HepG2 (cell line): ENCODE measurements at regions not wholly inside any gene's neighbourhood (a gene's known extent, or its start where the extent isn't known, plus 50 kb on each side); places are given as distances from the start of the nearest gene placed in this dataset.
A peak's percentile ranks its signal among the peaks of the same experiment; 100 is the strongest.

Experiments used
- ATAC-seq: fragments of 200-7000 bp; cut with Tn5 transposase; 3 replicates; pipeline ENCODE4 v1.9.1; 2020; ENCODE audit warnings: mild to moderate bottlenecking, moderate library complexity
- BruUV-seq: library from RNA; stranded (reverse); fragments of 400-500 nt; replicated peaks from 2 replicates; lab custom pipeline; 2021; lab: Mats Ljungman, UMichigan
- CTCF ChIA-PET: fragments of 300-600 bp; formaldehyde crosslinking; extraction: SDS; loops from one replicate; lab custom pipeline; 2021; ENCODE audit warnings: low total read pairs, inconsistent platforms, low intra/inter-chr PET ratio; lab: Yijun Ruan, JAX
- POLR2A ChIA-PET: fragments of 350-600 bp; sonication (Branson Sonifier 250); formaldehyde crosslinking; loops from one replicate; lab custom pipeline; 2020; ENCODE audit warnings: antibody characterized with exemption, inconsistent platforms; lab: Yijun Ruan, JAX
- DNase-seq: peaks from one replicate; pipeline ENCODE4 v3.0.0-alpha.2; 2015; ENCODE audit warnings: low spot score
- FAIRE-seq: peaks from 3 replicates; lab custom pipeline; 2011; peaks lifted over from hg19 to GRCh38; lab: Jason Lieb, UNC
- H2AFZ ChIP-seq: one replicate; pipeline ENCODE4 v1.6.1; 2011; ENCODE audit warnings: low read length, inconsistent platforms
- H3K27ac ChIP-seq: fragments of 300-600 bp; 3 replicates; pipeline ENCODE4 v1.8.0; 2011; ENCODE audit warnings: mixed run types, mild to moderate bottlenecking, mixed read lengths, low read length, inconsistent platforms; ENCODE audit not compliant: insufficient read depth; ENCODE audit errors: extremely low read length
- H3K27me3 ChIP-seq, 2 experiments: fragments of 200-600 bp in 1 of 2; 2 replicates in 1 of 2; 3 replicates in 1 of 2; pipeline versions ENCODE4 v1.6.0 to v1.8.0; 2011; ENCODE audit warnings: low read length in 2 of 2, mild to moderate bottlenecking in 2 of 2, moderate library complexity in 2 of 2, inconsistent platforms in 1 of 2; ENCODE audit not compliant: insufficient read depth in 2 of 2, control insufficient read depth in 1 of 2
- H3K36me3 ChIP-seq, 2 experiments: fragments of 200-600 bp in 1 of 2; replicated peaks in 1 of 2; 2 replicates in 1 of 2; 3 replicates in 1 of 2; pipeline versions ENCODE4 v1.5.1 to v1.8.0; 2011; ENCODE audit warnings: low read length in 2 of 2, inconsistent platforms in 1 of 2; ENCODE audit not compliant: insufficient read depth in 2 of 2, control insufficient read depth in 1 of 2
- H3K4me1 ChIP-seq: 2 replicates; pipeline ENCODE4 v1.5.1; 2012; ENCODE audit warnings: low read length, inconsistent platforms; ENCODE audit not compliant: insufficient read depth
- H3K4me2 ChIP-seq: 2 replicates; pipeline ENCODE4 v1.6.0; 2011; ENCODE audit warnings: low read depth, low read length, inconsistent platforms
- H3K4me3 ChIP-seq, 3 experiments: fragments of 200-600 bp in 1 of 3; sonication (generic), shearing (Covaris generic) in 1 of 3; replicated peaks in 1 of 3; 2 replicates each; pipeline ENCODE4 v1.5.1; 2011 to 2016; ENCODE audit warnings: low read length in 3 of 3, inconsistent platforms in 2 of 3, low read depth in 2 of 3, mild to moderate bottlenecking in 2 of 3, control low read depth in 1 of 3, mixed read lengths in 1 of 3; ENCODE audit not compliant: insufficient read depth in 1 of 3
- H3K79me2 ChIP-seq: one replicate; pipeline ENCODE4 v1.6.1; 2011; ENCODE audit warnings: low read length, inconsistent platforms; ENCODE audit not compliant: insufficient read depth
- H3K9ac ChIP-seq: 2 replicates; pipeline ENCODE4 v1.6.0; 2011; ENCODE audit warnings: mild to moderate bottlenecking, low read depth, low read length, inconsistent platforms; ENCODE audit not compliant: insufficient read depth
- H3K9me3 ChIP-seq: 2 replicates; pipeline ENCODE4 v1.5.1; 2012; ENCODE audit warnings: mild to moderate bottlenecking, low read length
- H4K20me1 ChIP-seq: 2 replicates; pipeline ENCODE4 v1.6.0; 2011; ENCODE audit warnings: inconsistent platforms, mild to moderate bottlenecking, low read length, moderate library complexity; ENCODE audit not compliant: insufficient read depth
- ATF7 ChIP-seq, 2 experiments: fragments of 450-650 bp in 1 of 2; sonication (generic) in 1 of 2; formaldehyde crosslinking in 1 of 2; IDR thresholded peaks; 2 replicates each; pipeline versions ENCODE4 v1.4.0 to v1.6.1; 2016 to 2020; ENCODE audit warnings: antibody characterized with exemption in 1 of 2, mild to moderate bottlenecking in 1 of 2, missing genetic modification reagents in 1 of 2
- FOXA1 ChIP-seq, 2 experiments: fragments of 450-650 bp in 1 of 2; sonication (generic) in 1 of 2; formaldehyde crosslinking in 1 of 2; IDR thresholded peaks; 2 replicates each; pipeline versions ENCODE4 v1.4.0 to v1.6.1; 2016 to 2020; ENCODE audit warnings: missing genetic modification reagents in 1 of 2
- FOXP4 ChIP-seq: sonication (generic); formaldehyde crosslinking; IDR thresholded peaks from 2 replicates; pipeline ENCODE4 v1.4.0; 2020; ENCODE audit warnings: missing genetic modification reagents
- HMGXB4 ChIP-seq, 2 experiments: sonication (generic) in 1 of 2; formaldehyde crosslinking in 1 of 2; IDR thresholded peaks; 2 replicates each; pipeline versions ENCODE4 v1.4.0 to v1.6.1; 2018 to 2020; ENCODE audit warnings: missing genetic modification reagents in 2 of 2, borderline replicate concordance in 1 of 2, low read depth in 1 of 2, mild to moderate bottlenecking in 1 of 2, missing biosample characterization in 1 of 2
- HNF4A ChIP-seq: sonication (generic); formaldehyde crosslinking; IDR thresholded peaks from 2 replicates; pipeline ENCODE4 v1.4.0; 2020; ENCODE audit warnings: missing genetic modification reagents
- HOMEZ ChIP-seq: IDR thresholded peaks from 2 replicates; pipeline ENCODE4 v1.6.1; 2016; ENCODE audit warnings: low read depth
- MEIS2 ChIP-seq: sonication (generic); formaldehyde crosslinking; IDR thresholded peaks from 2 replicates; pipeline ENCODE4 v1.9.0; 2021; ENCODE audit warnings: mild to moderate bottlenecking, missing genetic modification reagents
- NR2F1 ChIP-seq, 2 experiments: fragments of 450-650 bp in 1 of 2; formaldehyde crosslinking in 1 of 2; IDR thresholded peaks; 2 replicates each; pipeline versions ENCODE4 v1.5.0 to v1.6.1; 2016 to 2020; ENCODE audit warnings: mild to moderate bottlenecking in 1 of 2, missing compliant biosample characterization in 1 of 2, missing genetic modification reagents in 1 of 2, moderate library complexity in 1 of 2
- TBX2 ChIP-seq: sonication (generic); formaldehyde crosslinking; IDR thresholded peaks from 2 replicates; pipeline ENCODE4 v1.5.0; 2020; ENCODE audit warnings: missing genetic modification reagents, mild to moderate bottlenecking, borderline replicate concordance
- TFDP1 ChIP-seq: IDR thresholded peaks from 2 replicates; pipeline ENCODE4 v1.6.1; 2016; ENCODE audit warnings: missing compliant biosample characterization, missing genetic modification reagents, borderline replicate concordance
- ZFP37 ChIP-seq: sonication (generic); formaldehyde crosslinking; IDR thresholded peaks from 2 replicates; pipeline ENCODE4 v1.4.0; 2020; ENCODE audit warnings: missing genetic modification reagents, borderline replicate concordance
- ZNF496 ChIP-seq: sonication (generic); formaldehyde crosslinking; IDR thresholded peaks from 2 replicates; pipeline ENCODE4 v1.8.1; 2023; ENCODE audit warnings: mild to moderate bottlenecking, moderate library complexity, missing genetic modification reagents; ENCODE audit not compliant: insufficient replicate concordance
- ZNF7 ChIP-seq: IDR thresholded peaks from 2 replicates; pipeline ENCODE4 v1.6.1; 2016; ENCODE audit warnings: missing biosample characterization, missing genetic modification reagents
- ZNF788 ChIP-seq: sonication (generic); formaldehyde crosslinking; IDR thresholded peaks from 2 replicates; pipeline ENCODE4 v1.5.0; 2020; ENCODE audit warnings: mild to moderate bottlenecking, missing genetic modification reagents, borderline replicate concordance
- WGBS: methylation state at CpG from one replicate; pipeline ENCODE4 v1.1.6; 2017; ENCODE audit warnings: low lambda C conversion rate; 5-methylcytosine and 5-hydroxymethylcytosine counted together
- in situ Hi-C: cut with HindIII; loops from 2 replicates; pipeline ENCODE4 v1.10.0; 2017; ENCODE audit warnings: low pct_unique_long_range_greater_than_20kb; ENCODE audit not compliant: extremely low pct_ligation_motif_present
- intact Hi-C: fragments of 100-400 bp; cut with micrococcal nuclease; formaldehyde crosslinking; loops from one replicate; pipeline ENCODE4 v1.10.0; 2022; ENCODE audit not compliant: unreplicated experiment

GRCh38 chr2:8152392-8153257 lies 529.2 kb upstream of the ID2 start:
- in situ Hi-C loops (no loop called here), intact Hi-C loops (no loop called here)
- Histone ChIP-seq H2AFZ (no peak overlapping the region), H3K27me3 (no peaks in the 10 kb centered on the region), H3K9ac (no peak overlapping the region), H3K9me3 (no peaks in the 10 kb centered on the region), H3K4me3 (no peak overlapping the region), H4K20me1 (no peaks in the 10 kb centered on the region), H3K79me2 (no peaks in the 10 kb centered on the region), H3K36me3 (no peaks in the 10 kb centered on the region; a peak in 1 of 5 replicates), H3K4me2 (no peak overlapping the region), H3K4me1 (peaks cover 15% of the 10 kb centered on the region), H3K27ac (no peak overlapping the region)
- no peak for DNase-seq
- peak; percentile 61 for ATAC-seq
- WGBS, result 62% methylated on average over 11 of the region's 11 CpGs
- POLR2A ChIA-PET, result interaction anchor here (0.9 kb wide), 1 partner anchor 26 kb away, joined by 3 read pairs; no protein-coding TSS in a partner anchor
- FAIRE-seq, result no peak
- BruUV-seq, result no TSS peak
- CTCF ChIA-PET, result no interaction called here
- no peak for TF ChIP-seq NR2F1 (CRISPR knock-in tag; IDR thresholded peaks at IDR 0.05)
- TF ChIP-seq HMGXB4 (CRISPR knock-in tag; IDR thresholded peaks at IDR 0.05; ENCODE audit: borderline replicate concordance in 1 of 2, low read depth in 1 of 2), result peak in 1 of 2 experiments; percentile 24; a peak in 1 of 4 replicates
- TF ChIP-seq HOMEZ (CRISPR knock-in tag), result peak; percentile 72; the same call in 1 of the 2 replicates
- TF ChIP-seq TFDP1, result no peak
- 0 out of 2 replicates have a peak, but pooled peaks have one; percentile 1 for TF ChIP-seq MEIS2
- TF ChIP-seq ZNF496 (CRISPR knock-in tag), result no peak
- TF ChIP-seq FOXP4 (CRISPR knock-in tag), result peak; percentile 65
- TF ChIP-seq ZNF7 (CRISPR knock-in tag), result peak; percentile 98
- no peak for TF ChIP-seq ATF7 (IDR thresholded peaks at IDR 0.05)
- TF ChIP-seq ATF7 (CRISPR knock-in tag; IDR thresholded peaks at IDR 0.05), result no peak
- TF ChIP-seq HNF4A (CRISPR knock-in tag), result 0 out of 2 replicates have a peak, but pooled peaks have one; percentile 11
- TF ChIP-seq ZFP37 (CRISPR knock-in tag), result 0 out of 2 replicates have a peak, but pooled peaks have one; percentile 46
- no peak for TF ChIP-seq FOXA1 (IDR thresholded peaks at IDR 0.05)
- TF ChIP-seq FOXA1 (CRISPR knock-in tag; IDR thresholded peaks at IDR 0.05), result peak; percentile 61
- 0 out of 2 replicates have a peak, but pooled peaks have one; percentile 17 for TF ChIP-seq ZNF788 (CRISPR knock-in tag)
- 0 out of 2 replicates have a peak, but pooled peaks have one; percentile 9 for TF ChIP-seq TBX2 (CRISPR knock-in tag)
